ENCODE measurements at regions not wholly inside any gene's neighbourhood (a gene's known extent, or its start where the extent isn't known, plus 50 kb on each side); places are given as distances from the start of the nearest gene placed in this dataset.

DNA sequence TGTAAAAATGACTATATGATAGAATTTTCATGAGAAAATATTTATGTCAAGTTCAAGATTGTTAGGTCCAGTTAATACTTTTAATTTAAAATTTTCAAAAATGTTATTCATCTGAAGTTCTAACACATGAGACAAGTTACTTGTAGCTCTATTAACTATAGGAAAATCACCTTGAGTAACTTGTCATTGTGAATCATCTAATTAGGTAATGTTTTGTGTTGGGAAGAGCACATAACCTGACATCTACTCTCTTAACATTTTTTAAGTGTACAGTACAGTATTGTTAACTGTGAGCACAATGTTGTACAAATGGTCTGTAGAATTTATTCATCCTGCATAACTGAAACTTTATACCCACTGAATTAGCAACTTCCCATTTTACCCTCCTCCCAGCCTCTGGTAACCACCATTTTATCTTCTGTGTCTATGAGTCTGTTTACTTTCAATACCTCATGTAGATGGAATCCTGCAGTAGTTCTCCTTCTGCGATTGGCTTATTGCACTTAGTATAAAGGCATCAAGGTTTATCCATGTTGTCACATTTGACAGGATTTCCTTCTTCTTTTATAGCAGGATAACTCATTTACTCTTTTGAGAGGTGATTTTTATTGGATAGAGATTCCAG is 54.6 kb downstream of the ARL4A start:
- H3K4me3 ChIP-seq (ENCODE audit: insufficient read depth, low read length, poor library complexity, severe bottlenecking): no peak overlapping the region
- no peaks in the 10 kb centered on the region for H3K9me2 ChIP-seq (replicated peaks; ENCODE audit: insufficient read depth, low read length)
- no peak overlapping the region for H3K27ac ChIP-seq (ENCODE audit: low read depth, low read length)
- no peak overlapping the region for H2AFZ ChIP-seq (ENCODE audit: low read depth, low read length, severe bottlenecking)
- no peaks in the 10 kb centered on the region for H3F3A ChIP-seq (ENCODE audit: insufficient read depth)
- no peaks in the 10 kb centered on the region for H3K36me3 ChIP-seq (ENCODE audit: low read length)
- H3K9ac ChIP-seq (ENCODE audit: low read length): no peak overlapping the region
- H3K79me2 ChIP-seq (ENCODE audit: insufficient read depth, low read length): no peaks in the 10 kb centered on the region
- no peak overlapping the region for H3K4me2 ChIP-seq (ENCODE audit: low read depth, low read length, poor library complexity, severe bottlenecking)
- H4K20me1 ChIP-seq (ENCODE audit: low read depth, low read length): no peaks in the 10 kb centered on the region
- no peaks in the 10 kb centered on the region for H3K27me3 ChIP-seq (ENCODE audit: low read length)
- TF ChIP-seq CTCF (IDR thresholded peaks at IDR 0.05; ENCODE audit: insufficient read depth, low read length, poor library complexity, severe bottlenecking) (no peak), EZH2phosphoT487 (conservative IDR thresholded peaks at IDR 0.05; ENCODE audit: low read length) (no peak)
- H3K9me3 ChIP-seq (ENCODE audit: insufficient read depth, low read length): no peaks in the 10 kb centered on the region

DNA sequence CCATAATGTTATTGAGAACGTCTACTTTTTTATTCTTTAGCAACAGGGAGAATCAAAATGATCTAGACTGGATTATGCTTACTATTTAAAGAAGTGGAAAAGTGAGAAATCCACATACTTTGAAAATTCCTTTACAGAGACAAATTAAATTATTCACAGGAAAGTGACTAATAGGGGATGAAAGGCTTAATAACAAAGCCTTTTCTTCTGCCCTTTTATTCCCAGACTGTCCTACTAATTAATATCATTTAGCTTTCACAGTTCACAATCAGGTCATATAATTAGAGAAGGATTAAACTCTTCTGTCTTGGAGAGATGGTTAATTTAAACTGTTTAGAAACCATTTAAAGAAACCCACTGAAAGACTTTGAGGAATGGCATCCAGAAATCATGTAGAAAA is 58.8 kb downstream of the ARL4A start:
- Histone ChIP-seq H3K36me3 (ENCODE audit: low read length) (no peaks in the 10 kb centered on the region), H3K4me2 (ENCODE audit: low read depth, low read length, poor library complexity, severe bottlenecking) (no peak overlapping the region), H2AFZ (ENCODE audit: low read depth, low read length, severe bottlenecking) (no peak overlapping the region), H3K4me3 (ENCODE audit: insufficient read depth, low read length, poor library complexity, severe bottlenecking) (no peak overlapping the region), H4K20me1 (ENCODE audit: low read depth, low read length) (no peaks in the 10 kb centered on the region), H3K79me2 (ENCODE audit: insufficient read depth, low read length) (no peaks in the 10 kb centered on the region), H3F3A (ENCODE audit: insufficient read depth) (no peaks in the 10 kb centered on the region), H3K9ac (ENCODE audit: low read length) (no peak overlapping the region), H3K27ac (ENCODE audit: low read depth, low read length) (no peak overlapping the region), H3K9me3 (ENCODE audit: insufficient read depth, low read length) (no peaks in the 10 kb centered on the region), H3K27me3 (ENCODE audit: low read length) (no peaks in the 10 kb centered on the region), H3K9me2 (replicated peaks; ENCODE audit: insufficient read depth, low read length) (no peaks in the 10 kb centered on the region)
- TF ChIP-seq EZH2phosphoT487 (conservative IDR thresholded peaks at IDR 0.05; ENCODE audit: low read length): no peak
- TF ChIP-seq CTCF (IDR thresholded peaks at IDR 0.05; ENCODE audit: insufficient read depth, low read length, poor library complexity, severe bottlenecking): no peak

DNA sequence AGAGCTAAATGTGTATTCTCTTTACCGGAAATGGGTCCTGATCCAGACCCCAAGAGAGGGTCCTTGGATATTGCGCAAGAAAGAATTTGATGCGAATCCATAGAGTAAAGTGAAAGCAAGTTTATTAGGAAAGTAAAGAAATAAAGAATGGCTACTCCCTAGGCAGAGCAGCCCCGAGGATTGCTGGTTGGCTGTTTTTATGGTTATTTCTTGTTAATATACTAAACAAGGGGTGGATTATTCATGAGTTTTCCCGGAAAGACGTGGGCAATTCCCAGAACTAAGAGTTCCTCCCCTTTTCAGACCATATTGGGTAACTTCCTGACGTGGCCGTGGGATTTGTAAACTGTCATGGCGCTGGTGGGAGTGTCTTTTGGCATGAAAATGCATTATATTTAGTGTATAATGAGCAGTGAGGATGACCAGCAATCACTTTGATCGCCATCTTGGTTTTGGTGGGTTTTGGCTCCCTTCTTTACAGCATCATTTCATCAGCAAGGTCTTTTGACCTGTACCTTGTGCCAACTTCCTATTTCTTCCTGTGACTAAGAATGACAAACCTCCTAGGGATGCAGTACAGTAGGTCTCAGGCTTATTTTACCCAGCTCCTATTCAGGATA is 60.4 kb downstream of the ARL4A start:
- Histone ChIP-seq H2AFZ (ENCODE audit: low read depth, low read length, severe bottlenecking) (no peak overlapping the region), H3K4me2 (ENCODE audit: low read depth, low read length, poor library complexity, severe bottlenecking) (no peak overlapping the region), H4K20me1 (ENCODE audit: low read depth, low read length) (no peaks in the 10 kb centered on the region), H3K27me3 (ENCODE audit: low read length) (no peaks in the 10 kb centered on the region), H3F3A (ENCODE audit: insufficient read depth) (no peaks in the 10 kb centered on the region), H3K9ac (ENCODE audit: low read length) (no peak overlapping the region), H3K9me2 (replicated peaks; ENCODE audit: insufficient read depth, low read length) (no peaks in the 10 kb centered on the region), H3K27ac (ENCODE audit: low read depth, low read length) (no peak overlapping the region), H3K4me3 (ENCODE audit: insufficient read depth, low read length, poor library complexity, severe bottlenecking) (no peak overlapping the region), H3K36me3 (ENCODE audit: low read length) (no peaks in the 10 kb centered on the region), H3K9me3 (ENCODE audit: insufficient read depth, low read length) (no peaks in the 10 kb centered on the region), H3K79me2 (ENCODE audit: insufficient read depth, low read length) (no peaks in the 10 kb centered on the region)
- TF ChIP-seq CTCF (IDR thresholded peaks at IDR 0.05; ENCODE audit: insufficient read depth, low read length, poor library complexity, severe bottlenecking): no peak
- no peak for TF ChIP-seq EZH2phosphoT487 (conservative IDR thresholded peaks at IDR 0.05; ENCODE audit: low read length)

All from SU-DHL-6 (cell line).